ENCODE measurements at regions not wholly inside any gene's neighbourhood (a gene's known extent, or its start where the extent isn't known, plus 50 kb on each side); places are given as distances from the start of the nearest gene placed in this dataset.

GRCh38 chr2:64233376-64233922, 89.2 kb upstream of the PELI1 start:
- H3K27ac Mint-ChIP-seq, result no peak overlapping the region

More at GRCh38 chr2:64233376-64233922, 89.2 kb upstream of the PELI1 start:
- Histone ChIP-seq H3K4me1 (ENCODE audit: insufficient read depth) (peaks cover 19% of the 10 kb centered on the region), H3K4me3 (no peak overlapping the region), H3F3A (replicated peaks; ENCODE audit: low read depth) (peaks cover 5% of the 10 kb centered on the region; the same call in 1 of the 2 replicates), H2AFZ (no peak overlapping the region), H3K36me3 (ENCODE audit: insufficient read depth) (no peaks in the 10 kb centered on the region), H4K20me1 (replicated peaks; ENCODE audit: insufficient read depth) (no peaks in the 10 kb centered on the region), H3K27me3 (ENCODE audit: insufficient read depth) (no peaks in the 10 kb centered on the region), H3K4me2 (no peak overlapping the region), H3K79me2 (replicated peaks; ENCODE audit: insufficient read depth) (no peaks in the 10 kb centered on the region; the same call in 1 of the 2 replicates), H3K9me2 (ENCODE audit: insufficient read depth) (peaks cover 4% of the 10 kb centered on the region; the same call in 1 of the 2 replicates), H3K27ac (ENCODE audit: low read depth) (no peak overlapping the region)
- TF ChIP-seq REST (IDR thresholded peaks at IDR 0.05; ENCODE audit: unreplicated experiment) (no peak), JUNB (IDR thresholded peaks at IDR 0.05; ENCODE audit: unreplicated experiment) (no peak), STAT1 (IDR thresholded peaks at IDR 0.05; ENCODE audit: unreplicated experiment) (no peak), ZNF114 (CRISPR knock-in tag; IDR thresholded peaks at IDR 0.05) (no peak), ETS1 (IDR thresholded peaks at IDR 0.05) (no peak), POLR2AphosphoS5 (IDR thresholded peaks at IDR 0.05; ENCODE audit: low read depth) (no peak), EZH2phosphoT487 (IDR thresholded peaks at IDR 0.05; ENCODE audit: unreplicated experiment) (no peak), NANOG (IDR thresholded peaks at IDR 0.05; ENCODE audit: borderline replicate concordance) (no peak), ZNF331 (CRISPR knock-in tag; IDR thresholded peaks at IDR 0.05; ENCODE audit: low read depth) (no peak), CTCF (conservative IDR thresholded peaks at IDR 0.05; ENCODE audit: low read depth in 2 of 2) (no peak), ZNF462 (CRISPR knock-in tag; IDR thresholded peaks at IDR 0.05) (no peak), EZH2 (IDR thresholded peaks at IDR 0.05; ENCODE audit: low read depth, unreplicated experiment) (no peak)
- H3K4me1 Mint-ChIP-seq, result peaks cover 25% of the 10 kb centered on the region
- DNase-seq (ENCODE audit: low spot score), result no peak
- no peak overlapping the region for H3K4me3 Mint-ChIP-seq
- H3K9me3 Mint-ChIP-seq, result no peaks in the 10 kb centered on the region; the same call in 2 of the 3 replicates
- H3K36me3 Mint-ChIP-seq (ENCODE audit: low read depth), result peaks cover 3% of the 10 kb centered on the region; the same call in 2 of the 3 replicates
- peaks cover 2% of the 10 kb centered on the region for H3K27me3 Mint-ChIP-seq (ENCODE audit: insufficient read depth, low read depth, poor library complexity)
- ATAC-seq, result no peak

Data from GM23338 (cell line).